GM21360 (cell line): ENCODE measurements at regions not wholly inside any gene's neighbourhood (a gene's known extent, or its start where the extent isn't known, plus 50 kb on each side); places are given as distances from the start of the nearest gene placed in this dataset.
A peak's percentile ranks its signal among the peaks of the same experiment; 100 is the strongest.

Experiments used
- ATAC-seq: cut with Tn5 transposase; IDR thresholded peaks from one replicate; pipeline ENCODE4 v1.9.1; 2021; ENCODE audit warnings: mild to moderate bottlenecking, moderate library complexity; ENCODE audit not compliant: unreplicated experiment

DNA sequence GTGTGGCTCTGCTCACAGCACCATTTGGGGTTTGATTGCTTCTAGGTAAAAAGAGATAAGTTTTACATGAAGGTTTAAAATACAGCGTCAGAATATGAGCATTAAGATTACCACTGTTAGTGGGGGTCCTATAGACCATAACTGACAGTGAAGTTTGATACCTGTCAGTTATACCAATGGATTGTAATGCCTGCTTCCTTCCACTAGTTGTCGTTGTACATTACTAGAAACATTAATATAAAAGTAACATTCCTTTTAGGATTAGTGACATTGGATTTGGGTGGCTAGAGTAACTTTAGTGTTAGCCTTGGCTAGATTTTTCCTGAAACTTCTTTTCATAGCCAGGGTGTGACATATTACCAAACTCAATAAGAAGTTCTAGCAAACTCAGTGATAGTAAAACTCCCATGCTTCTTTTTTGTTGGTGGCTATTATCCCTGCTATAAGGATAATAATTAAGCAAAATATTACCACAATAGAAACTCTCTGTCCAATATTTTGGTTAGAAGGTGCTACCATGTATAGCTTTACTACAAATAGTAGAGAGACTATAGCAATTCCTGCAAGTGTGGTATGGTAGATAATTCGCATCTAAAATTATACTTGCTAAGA, 57.1 kb downstream of the FAM181B start:
- ATAC-seq: no peak

DNA sequence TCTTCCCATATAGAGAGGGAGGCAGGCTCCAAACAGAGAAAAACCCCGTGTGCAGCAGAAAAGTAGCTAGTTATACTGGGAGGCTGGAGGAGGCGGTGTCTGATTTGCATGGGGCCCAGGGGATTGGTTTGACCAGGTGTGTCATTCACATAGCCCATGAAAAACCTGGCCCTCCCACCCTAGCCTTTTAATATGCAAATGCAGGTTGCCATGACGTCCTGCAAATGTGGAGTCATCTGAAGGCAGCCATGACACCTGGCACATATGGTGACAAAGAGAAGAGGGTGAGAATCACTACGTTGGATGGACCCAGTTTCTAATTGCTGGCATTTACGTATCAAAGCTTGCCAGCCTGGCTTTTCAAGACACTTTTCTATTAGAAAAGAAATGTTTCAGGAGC, 57.8 kb downstream of the FAM181B start:
- no peak for ATAC-seq

DNA sequence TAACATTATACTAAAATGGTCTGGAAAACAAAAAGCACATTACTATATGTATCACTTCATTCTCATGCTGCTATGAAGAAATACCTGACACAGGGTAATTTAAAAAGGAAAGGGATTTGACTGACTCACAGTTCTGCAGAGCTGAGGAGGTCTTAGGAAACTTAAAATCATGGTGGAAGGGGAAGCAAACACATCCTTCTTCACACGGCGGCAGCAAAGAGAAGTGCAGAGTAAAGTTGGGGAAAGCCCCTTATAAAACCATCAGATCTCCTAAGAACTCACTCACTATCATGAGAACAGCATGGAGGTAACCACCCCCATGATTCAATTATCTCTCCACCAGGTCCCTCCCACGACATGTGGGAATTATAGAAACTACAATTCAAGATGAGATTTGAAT, 60.0 kb downstream of the FAM181B start:
- ATAC-seq: no peak

DNA sequence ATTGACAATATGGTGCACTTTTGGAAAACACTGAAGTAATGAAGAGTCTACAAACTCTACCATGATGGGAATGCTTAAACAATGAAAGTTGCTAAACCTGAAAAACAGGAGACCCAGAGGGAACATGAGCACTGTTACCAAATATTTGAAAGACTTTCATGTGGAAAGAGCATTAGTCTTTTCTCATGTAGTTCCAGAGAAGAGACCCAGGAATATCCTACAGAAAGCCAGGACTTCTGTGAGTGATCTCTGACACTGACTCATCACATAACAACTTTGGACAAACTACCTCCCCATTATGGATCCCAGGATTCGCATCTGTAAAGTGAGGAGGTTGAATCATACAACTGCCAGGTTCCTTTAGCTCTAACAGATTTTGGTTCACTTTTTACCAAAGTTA, 62.2 kb downstream of the FAM181B start:
- no peak for ATAC-seq

DNA sequence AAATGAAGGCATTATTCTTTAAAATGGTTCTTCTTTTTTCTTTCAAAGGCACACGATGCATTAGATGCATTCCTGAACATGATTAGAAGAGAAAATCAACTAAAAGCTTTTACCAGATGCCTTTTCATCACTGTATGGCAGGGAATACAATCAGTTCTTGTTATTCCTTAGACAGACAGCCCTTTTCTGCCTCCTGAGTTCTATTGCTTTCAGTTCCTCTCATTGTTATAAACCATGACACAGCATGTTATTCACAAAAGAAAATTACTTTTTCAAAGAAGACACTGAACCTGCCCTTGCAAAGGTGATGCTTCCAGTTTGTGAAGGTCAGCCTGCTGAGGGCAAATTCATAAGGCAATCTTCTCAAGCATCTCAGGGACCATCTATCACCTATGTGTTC, 70.1 kb downstream of the FAM181B start:
- no peak for ATAC-seq

DNA sequence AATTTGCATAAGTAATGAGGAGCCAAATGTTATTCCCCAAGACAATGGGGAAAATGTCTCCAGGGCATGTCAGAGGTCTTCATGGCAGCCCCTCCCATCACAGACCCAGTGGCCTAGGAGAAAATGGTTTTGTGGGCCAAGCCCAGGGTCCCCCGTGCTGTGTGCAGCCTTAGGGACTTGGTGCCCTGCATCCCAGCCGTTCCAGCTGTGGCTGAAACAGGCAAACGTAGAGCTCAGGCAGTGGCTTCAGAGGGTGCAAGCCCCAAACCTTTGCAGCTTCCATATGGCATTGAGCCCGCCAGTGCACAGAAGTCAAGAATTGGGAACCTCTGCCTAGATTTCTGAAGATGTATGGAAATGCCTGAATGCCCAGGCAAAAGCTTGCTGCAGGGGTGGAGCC, 79.9 kb downstream of the FAM181B start:
- ATAC-seq: no peak

DNA sequence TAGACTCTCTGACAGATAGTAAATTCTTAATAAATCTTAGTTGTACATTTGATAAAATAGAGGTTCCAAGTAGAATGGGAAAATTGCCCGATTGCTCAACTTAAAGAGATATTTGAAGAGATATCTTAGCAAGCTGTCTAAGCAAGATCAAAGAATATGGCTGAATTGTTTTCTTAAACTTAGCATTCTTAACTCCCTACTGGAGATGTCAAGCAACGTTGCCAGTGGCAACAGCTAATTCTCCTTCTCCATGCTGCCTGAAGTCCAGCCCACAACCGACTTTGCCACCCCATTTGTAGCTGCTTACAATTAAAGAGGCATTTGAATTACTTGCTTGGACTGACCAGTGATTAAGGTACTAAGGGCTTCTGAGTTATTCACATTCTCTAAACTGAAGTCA, 94.4 kb downstream of the FAM181B start:
- no peak for ATAC-seq

DNA sequence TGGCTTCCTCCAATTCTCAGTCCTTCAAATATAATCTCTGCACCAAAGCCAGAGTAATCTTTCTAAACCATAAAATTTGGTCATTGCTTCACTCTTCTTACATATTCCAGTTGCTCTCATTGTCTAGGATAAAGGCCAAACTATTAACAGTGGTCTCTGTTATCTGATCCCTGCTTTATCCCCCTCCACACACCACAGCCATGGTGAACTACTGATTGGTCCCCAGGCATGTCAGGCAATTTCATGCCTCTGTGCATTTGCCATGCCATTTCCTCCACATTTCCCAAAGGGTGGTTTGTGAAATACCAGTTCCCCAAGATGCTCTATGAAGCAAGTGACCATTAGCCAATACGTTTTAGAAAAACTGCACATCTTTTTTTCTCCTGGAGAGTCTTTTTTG, 97.0 kb downstream of the FAM181B start:
- ATAC-seq: no peak

DNA sequence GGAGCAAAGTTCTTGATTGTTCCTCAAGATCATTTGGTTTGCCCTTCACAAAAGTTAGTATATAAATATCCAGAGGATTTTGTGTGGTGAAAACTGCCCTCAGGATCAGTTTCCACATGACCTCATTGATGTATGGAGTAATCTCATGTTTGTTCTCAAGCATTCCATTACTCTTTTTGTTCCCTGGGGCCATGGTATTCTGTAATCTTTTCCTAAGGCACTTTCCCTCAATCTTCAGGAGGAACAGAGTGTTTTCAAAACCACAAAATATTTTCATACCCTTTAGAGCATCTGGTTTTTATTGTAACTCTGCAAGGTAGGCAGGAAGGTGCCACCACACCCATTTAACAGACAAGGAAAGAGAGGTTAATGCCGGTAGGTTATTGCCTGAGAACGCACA, 99.6 kb downstream of the FAM181B start:
- ATAC-seq: no peak

DNA sequence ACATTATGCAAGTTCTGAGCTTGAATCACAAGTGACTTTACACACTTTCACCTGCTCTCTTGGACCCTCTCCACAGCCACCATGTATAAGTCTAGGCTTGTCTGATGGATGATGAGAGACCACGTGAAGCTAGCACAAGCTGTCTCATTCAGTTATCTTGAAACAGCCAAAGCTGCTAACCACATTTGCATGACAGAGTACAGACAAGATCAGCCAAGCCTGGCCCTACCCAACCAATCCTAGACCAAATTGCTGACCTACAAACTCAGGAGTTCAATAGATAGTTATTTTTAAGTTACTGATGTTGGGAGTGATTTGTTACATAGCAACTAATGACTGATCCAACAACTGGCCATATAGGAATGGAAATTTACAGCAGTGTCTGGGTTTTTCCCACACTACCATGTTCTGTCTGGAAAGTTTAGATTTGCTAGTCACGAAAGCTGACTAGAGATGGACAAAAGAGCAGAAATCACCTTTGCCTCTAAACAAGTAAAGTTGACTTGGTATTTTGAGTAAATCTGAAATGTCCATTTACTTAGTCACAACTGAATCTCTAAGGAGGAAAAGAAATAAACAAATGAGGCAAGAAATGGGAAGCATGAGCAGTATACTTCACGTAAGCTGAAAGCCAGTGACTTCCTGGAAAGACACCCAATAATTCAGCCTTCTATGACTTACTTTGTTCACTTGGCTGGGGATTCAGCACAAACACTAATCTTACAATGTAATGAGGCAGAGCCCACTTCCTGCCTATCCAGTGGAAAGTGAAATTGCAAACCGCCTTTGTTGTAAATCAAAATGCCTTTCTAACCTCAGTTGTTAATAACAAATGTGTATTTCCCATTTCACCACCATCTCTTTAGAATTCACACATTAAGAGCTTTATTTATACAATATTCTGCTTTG, 101.7 kb downstream of the FAM181B start:
- ATAC-seq: peak; percentile 81

DNA sequence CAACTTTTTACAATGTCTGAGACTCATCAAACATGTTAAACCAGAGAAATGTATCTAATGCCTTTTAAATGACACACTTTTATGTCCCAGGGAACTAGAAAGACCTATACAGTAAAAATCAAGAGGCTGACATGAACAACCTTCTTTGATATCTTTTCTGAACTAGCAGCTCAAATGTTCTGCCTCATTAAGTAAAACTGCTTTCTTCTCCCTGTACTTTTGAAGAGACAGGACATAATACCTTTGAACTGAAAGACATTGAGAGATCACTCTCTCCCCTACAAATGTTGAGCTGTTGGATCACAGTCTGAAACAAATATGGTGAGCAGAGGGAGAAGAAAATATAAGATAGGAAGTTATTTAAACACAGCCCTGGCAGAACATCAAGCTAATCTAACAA, 123.0 kb downstream of the FAM181B start:
- ATAC-seq: no peak

DNA sequence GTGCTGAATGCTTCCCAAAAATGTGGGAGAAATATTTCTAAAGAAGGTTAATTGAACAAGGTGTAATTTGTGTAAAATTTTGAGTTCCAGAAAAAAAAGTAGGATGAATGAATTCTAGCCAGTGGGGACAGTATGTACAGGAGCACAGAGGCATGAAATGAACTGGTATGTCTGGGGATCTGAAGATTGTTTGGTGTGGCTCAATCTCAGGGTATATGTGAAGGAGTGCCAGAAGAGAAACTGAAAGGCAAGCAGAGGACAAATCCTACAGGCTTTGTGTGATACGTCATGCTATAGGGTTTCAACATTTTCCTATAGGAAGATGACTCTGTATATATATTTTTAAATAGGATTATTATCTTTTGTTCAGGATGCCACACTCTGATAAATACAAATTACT, 126.9 kb downstream of the FAM181B start:
- no peak for ATAC-seq

DNA sequence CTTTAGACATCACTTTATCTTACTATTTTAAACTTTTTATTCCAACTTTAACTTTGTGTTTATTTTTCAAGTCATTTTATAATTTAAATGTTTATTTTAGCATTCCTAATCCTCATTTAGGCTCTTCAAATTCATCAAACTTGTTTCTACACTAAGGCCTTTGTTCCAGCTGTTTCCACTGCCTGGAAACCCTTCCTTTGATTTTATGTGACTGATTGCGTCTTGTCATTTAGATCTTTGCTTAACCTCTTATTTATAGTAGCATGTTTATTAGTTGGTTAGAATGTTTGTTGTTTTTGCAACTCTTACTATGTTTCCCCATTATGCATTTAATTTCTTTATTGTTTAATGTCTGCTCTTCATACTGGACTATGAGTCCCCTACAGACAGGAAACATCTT, 132.0 kb downstream of the FAM181B start:
- no peak for ATAC-seq

DNA sequence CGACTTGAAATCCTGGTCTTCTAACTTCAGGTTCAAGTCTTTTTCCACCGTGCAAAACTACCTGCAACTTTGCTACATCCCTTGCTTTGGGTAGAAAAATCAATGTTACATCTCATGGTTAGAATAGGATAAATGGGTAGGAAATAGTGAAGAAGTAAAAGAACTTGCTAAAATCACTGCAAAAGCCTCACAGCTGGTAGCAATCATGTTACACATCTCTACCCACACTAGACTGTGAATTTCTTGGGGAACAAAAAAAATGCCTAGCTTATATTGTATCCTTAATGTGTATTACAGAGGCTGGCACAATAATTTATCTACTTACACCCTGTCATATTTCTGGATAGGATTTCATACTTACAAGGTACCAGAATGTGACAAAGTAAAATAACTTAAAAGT, 133.8 kb downstream of the FAM181B start:
- no peak for ATAC-seq

DNA sequence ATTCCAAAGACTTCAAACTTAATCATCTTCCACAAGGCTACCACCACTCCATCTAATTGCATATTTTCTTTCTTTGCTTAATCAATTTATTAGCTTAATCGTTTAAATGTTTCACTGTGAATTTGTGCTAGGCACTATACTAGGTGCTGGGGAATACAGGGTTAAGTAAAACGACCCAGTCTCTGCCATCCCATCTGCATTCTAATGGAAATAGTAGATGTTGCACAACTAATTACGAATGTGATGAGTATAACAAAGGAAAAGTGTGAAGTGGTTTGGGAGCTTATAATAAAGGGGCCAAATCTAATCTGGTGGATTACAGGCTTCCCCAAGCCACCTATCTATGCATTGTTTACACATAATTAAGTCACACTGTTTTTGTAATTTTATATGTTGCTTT, 147.1 kb downstream of the FAM181B start:
- ATAC-seq: no peak

DNA sequence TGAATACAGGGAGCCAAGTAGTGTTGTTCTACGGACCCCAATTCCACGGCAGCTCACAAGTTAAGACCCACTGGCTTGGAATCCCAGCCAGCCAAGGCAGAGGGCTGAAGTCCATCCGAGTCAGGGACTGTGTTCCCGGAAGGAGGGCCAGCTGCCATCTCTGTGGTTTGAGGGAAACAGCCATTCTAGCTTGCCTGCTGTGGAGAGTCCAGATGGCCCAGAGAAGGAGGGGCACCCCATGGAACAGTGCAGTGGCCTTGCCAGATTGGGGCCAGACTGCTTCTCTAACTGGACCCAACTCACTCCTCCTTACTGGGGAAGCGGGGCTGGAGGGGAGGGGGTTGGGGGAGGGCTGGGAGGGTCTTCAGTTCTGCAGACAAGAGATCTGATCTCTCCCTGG, 156.4 kb downstream of the FAM181B start:
- no peak for ATAC-seq

DNA sequence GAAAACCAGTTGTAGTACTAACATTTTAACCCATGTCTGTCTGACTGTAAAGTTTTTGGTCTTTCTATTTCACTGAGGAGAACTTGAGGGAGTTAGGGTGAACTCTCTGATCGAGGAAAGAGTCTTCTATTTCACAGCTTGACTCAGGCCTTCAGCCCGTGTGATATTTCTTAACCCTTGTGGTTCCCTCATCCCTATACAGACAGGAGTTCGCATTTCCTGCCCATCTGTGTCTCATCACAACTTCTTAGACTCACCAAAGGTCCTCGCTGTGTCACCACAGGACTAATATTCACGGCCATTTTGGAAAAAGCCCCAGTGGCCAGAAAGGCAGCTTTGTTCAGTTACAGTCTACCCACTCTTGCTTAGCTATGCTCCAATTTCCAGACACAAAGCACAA, 172.8 kb downstream of the FAM181B start:
- ATAC-seq: no peak

DNA sequence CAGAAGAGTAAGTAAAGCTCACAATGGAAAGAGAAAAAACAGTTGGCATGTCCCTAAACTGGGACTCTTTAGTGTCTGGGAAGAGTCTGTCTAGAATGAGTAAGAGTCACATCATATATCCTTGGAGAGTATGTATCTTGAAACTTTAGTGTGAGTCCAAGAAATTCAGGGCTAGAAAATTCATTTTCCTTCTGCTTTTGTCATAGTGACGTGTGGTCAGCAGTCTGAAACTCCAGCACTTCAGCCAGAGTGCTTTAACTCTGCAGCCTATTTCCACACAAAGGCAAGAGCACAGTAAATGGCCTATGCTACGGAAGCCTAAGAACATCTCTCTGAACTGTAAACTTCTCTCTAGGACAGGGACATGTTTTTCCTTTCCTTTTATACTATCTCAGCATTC, 174.1 kb downstream of the FAM181B start:
- no peak for ATAC-seq

DNA sequence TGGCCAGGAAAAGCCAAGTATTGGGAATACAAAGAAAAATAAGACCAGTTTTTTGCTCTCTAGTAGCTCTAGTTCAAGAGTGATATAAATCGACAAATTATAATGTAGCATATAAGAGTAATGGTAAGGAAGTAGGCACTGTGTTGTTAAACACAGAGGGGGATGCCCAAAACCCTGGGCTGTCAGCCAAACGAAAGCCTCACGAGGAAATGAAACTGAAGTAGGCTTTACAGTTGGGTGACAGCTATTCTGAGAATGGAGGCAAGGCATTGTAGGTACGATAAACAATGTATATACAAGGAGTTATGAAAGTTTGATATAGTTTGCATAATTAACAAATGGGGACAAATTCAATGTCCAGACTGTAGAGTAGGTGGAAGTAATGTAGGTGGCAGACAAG, 176.4 kb downstream of the FAM181B start:
- ATAC-seq: peak; percentile 100

DNA sequence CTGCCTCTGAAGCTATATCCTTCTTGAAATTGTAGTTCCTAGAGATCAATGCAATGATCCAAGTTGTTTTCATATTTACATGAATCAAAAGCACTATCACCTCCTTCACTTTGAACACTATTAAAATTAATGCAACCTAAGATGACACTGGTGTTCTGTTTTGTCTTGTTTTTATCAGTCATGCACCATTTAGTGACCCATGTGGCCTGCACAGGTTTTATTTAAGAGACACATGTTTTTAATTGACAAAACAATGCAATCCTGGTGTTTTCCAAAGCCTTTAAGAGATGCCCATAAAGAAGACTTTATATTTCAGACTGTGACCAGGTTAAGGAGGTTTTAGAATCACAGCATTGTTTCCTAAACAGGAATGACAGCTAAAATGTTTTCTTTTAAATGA, 177.5 kb downstream of the FAM181B start:
- ATAC-seq: no peak

DNA sequence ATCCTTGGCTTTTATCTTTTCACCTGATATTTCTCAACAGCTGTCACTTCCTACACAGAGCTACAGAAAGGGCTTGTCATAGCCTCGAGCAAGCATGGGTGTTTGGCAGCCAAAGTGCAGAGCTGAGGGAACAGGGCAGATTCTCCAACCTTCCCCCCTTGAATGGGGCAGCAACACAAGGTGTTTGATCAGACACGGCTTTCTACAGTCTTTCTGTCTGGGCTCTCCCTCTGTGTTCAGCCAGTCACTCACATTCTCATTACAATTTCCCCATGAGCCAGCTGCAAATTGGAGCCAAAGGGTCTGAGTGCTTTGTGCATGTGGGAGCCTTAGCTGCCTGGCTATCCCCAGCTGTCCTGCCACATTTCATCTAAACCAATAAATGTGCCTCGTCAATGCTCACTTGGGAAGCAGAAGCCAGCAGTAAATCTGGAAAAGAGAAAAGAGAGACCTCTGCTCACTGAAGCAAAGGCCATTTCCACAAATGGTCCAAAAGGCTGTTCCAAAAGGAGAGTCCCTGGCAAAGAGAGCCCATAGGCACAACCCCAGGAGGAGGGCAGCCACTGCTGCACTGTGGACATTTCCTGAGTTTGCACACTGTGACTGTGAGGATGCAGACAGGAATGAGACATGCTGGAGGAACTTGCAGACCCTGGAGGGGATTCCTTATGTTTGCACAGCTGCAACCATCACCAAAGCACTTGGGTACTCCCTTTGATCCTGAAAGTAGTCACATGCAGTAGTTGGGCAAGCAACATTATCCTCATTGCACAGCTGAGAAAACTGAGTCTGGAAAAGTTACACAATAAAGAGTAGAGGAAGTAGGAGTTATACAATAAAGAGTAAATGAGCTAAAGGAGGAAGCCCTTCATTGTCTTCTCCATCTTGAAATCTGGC, 186.8 kb downstream of the FAM181B start:
- ATAC-seq: no peak

DNA sequence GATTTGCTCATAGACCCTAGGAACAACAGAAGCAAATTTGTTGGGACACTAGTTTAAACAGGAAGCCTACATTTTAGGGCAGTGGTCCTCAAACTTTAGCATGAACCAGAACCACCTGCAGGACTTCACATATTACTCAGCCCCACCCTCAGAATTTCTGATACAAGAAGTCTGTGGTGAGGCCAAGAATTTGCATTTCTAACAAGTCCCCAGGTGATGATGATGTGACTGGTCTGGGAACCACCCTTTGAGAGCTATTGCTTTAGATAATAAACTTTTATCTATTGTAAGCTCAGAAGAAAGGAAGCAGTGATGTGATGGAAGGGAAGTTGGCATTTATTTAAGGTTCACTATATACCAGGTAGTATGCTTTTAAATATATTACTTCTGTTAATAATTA, 194.0 kb downstream of the FAM181B start:
- no peak for ATAC-seq
